HG02623 (cell line): ENCODE measurements at regions not wholly inside any gene's neighbourhood (a gene's known extent, or its start where the extent isn't known, plus 50 kb on each side); places are given as distances from the start of the nearest gene placed in this dataset.
"Not testable (repeated sequence)": the region's sequence is repeated elsewhere in the genome, so short reads cannot be mapped to it uniquely, and the experiment has no call there.

Experiments used
- ATAC-seq: cut with Tn5 transposase; IDR thresholded peaks from one replicate; pipeline ENCODE4 v1.9.1; 2021; ENCODE audit warnings: moderate library complexity; ENCODE audit not compliant: unreplicated experiment

- ATAC-seq, result no peak
These were observed 1182.5 kb downstream of the MRPL39 start for GRCh38 chr21:24424776-24425175.

DNA sequence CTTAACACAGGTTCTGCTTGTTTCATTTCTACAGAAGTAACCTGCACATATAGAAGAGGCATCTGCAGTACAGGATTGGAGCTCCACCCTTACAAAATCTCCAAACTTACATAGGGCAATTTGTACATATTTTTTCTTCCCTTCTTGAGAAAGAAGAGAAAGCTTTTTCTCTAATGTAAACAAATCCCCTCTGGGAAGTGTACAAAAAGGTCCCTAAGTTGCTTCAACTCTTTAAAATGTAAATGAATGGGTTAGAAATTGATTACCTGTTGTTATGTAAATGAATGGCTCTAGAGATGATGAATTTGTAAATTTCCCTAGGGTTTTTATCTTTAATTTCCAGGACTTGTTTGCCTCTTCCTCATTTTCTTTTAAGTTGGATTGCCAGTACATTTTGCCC is 1183.7 kb downstream of the MRPL39 start:
- ATAC-seq, result no peak

DNA sequence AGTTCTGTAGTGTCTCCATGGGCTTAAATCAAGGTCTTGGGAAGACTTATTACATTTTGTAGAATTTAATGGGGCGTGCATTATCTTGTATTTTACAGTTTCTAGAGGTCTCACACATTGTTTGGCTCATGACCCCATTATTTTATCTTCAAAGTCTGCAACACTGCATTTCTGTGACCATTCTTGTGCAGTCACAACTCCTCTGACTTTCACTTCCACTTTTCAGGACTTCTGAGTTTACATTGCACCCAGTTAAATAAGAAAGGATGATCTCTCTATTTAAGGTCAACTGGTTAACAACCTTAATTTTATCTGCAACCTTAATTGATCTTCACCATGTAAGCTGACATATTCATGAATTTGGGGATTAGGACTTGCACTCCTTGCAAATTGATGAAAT is 1186.6 kb downstream of the MRPL39 start:
- ATAC-seq, result peak; percentile 75

GRCh38 chr21:24419641-24420040 is 1187.6 kb downstream of the MRPL39 start:
- not testable (repeated sequence) for ATAC-seq

- ATAC-seq, result no peak
These were observed 1188.6 kb downstream of the MRPL39 start for GRCh38 chr21:24418671-24419070.

DNA sequence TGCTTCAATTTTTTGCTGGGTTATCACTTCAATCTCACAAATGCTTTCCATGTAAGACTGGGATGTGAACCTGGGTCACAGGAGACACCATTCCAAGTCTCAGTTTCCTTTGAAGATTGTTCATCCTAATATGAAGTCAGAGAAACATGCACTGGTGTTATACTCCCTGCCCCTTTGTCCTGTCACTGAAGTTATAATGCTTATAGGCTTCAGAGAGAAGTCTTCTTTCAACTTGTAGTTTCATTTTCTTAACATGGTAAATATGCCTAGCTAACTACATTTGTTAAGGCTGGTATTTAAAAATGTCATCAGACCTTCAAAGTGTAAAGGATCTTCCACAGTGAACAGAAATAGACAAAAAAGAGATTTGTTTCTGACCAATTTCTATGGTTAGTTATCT is 1195.9 kb downstream of the MRPL39 start:
- no peak for ATAC-seq

DNA sequence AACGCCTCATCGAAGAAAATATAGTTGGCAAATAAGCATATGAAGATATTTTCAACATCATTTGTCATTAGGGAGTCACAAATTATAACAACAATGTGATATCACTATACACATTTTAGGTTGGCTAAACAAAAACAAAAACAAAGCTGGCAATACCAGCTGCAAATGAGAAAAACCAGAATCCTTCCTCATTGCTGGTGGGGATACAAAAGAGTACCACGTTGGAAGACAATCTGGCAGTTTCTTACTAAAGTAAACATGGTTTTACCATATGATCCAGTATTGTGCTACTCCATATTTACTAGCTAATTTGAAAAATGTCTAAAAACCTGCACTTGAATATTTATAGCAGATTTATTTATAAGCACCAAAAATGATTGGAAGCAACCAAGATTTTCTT is 1204.1 kb downstream of the MRPL39 start:
- ATAC-seq, result no peak

- ATAC-seq, result no peak
These were observed 1211.9 kb downstream of the MRPL39 start for GRCh38 chr21:24395320-24395923.

GRCh38 chr21:24375201-24375600 is 1232.1 kb downstream of the MRPL39 start:
- ATAC-seq, result peak; percentile 57

GRCh38 chr21:24372506-24372905 is 1234.8 kb downstream of the MRPL39 start:
- no peak for ATAC-seq

DNA sequence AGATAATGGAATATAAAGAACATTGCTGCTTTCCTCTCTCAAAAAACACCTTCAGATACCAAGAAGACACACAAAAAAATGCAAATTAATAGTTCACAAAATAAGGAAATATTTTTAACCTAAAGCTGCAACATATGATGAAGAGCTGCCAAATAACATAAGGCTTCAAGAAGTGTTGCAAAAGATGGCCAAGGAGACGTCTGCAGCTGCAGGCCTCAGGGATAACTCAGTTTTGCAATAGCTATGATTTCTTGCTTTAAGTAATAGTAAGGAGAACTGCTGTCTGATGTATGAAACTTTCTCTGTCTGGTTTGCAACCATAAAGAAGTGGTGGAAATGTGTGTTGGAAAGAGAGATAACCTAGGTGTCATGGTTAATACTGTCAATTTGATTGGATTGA is 1237.5 kb downstream of the MRPL39 start:
- no peak for ATAC-seq

- ATAC-seq, result no peak
These were observed 1238.0 kb downstream of the MRPL39 start for GRCh38 chr21:24369278-24369677.

GRCh38 chr21:24367936-24368335 is 1239.3 kb downstream of the MRPL39 start:
- ATAC-seq, result no peak

- ATAC-seq, result no peak
These were observed 1253.8 kb downstream of the MRPL39 start for GRCh38 chr21:24353492-24353891.

GRCh38 chr21:24339406-24339805 is 1267.9 kb downstream of the MRPL39 start:
- ATAC-seq, result no peak

DNA sequence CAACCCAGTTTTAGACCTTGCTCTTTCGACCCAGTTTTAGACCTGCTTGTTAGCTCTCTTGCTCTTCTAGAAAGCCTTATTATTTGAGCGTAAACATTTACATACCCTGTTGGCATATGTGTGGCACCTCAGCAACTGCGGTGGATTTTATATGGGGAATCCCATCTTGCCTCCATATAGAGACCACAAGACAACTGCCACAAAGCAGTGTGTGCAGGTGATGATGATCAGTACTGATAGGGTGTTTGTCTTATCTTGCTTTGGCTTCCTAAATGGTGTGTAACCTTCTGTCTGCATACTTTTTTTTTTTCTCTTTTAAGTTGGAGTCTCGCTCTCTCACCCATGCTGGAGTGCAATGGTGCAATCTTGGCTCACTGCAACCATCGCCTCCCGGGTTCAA is 1270.8 kb downstream of the MRPL39 start:
- ATAC-seq, result no peak

DNA sequence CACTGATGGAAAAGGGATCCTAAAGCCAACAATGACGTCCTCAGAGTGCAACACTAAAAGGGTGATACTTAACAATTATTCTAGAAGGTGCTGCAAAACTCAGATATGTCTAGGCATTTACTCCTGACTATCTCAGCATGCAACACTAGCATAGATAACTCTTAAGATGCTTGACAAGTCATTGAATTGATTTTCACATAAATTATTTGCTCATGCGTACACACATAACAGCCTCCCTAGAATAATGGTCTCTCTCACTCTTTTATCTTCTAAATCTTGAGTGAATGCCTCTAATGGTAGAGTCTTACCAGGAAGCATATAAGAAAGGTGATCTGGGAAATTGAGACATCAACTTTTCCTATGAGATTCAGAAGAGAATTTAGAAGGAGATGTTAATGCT is 1283.7 kb downstream of the MRPL39 start:
- ATAC-seq, result no peak

GRCh38 chr21:24316277-24316922 is 1290.9 kb downstream of the MRPL39 start:
- no peak for ATAC-seq

DNA sequence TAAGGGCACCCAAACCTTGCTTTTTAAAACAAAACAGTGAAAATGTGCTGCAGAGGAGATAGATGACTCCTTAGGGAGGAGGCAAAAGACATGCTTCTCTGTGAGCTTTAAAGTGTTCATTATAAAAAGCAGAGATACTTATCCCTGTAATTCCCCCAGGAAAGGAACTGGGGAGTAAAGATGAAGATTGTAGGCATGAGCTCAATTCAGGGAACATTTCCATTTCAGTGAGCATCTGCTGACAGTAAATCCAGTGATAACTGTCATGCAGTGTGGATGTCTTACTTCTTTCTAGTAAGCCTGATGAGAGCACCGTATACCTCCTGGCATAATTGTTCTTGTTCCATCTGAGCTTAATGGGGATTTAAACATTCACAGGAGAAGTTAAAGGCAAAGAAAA is 1296.5 kb downstream of the MRPL39 start:
- ATAC-seq, result no peak

- no peak for ATAC-seq
These were observed 1299.1 kb downstream of the MRPL39 start for GRCh38 chr21:24308183-24308582.

- ATAC-seq, result no peak
These were observed 1304.9 kb downstream of the MRPL39 start for GRCh38 chr21:24302400-24302799.

GRCh38 chr21:24298040-24298439 is 1309.2 kb downstream of the MRPL39 start:
- no peak for ATAC-seq

DNA sequence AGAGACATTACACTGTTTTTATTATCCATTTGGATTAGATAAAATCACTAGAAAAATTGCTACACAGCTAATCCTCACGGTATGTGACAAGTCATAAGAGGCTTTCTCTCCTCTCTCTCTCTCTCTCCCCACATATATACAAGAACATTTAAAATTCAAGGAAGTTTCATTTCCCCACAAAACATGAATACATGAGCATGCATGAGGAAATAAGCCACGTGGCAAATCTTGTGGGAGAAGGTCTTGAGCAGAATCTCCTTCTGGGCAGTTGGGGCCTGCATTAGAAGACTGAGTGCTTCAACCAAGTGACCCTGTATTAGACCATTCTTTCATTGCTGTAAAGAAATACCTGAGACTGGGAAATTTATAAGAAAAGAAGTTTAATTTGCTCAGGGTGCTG is 1313.1 kb downstream of the MRPL39 start:
- ATAC-seq, result no peak
